A673 (cell line): ENCODE measurements at regions not wholly inside any gene's neighbourhood (a gene's known extent, or its start where the extent isn't known, plus 50 kb on each side); places are given as distances from the start of the nearest gene placed in this dataset.

Source experiments
- BruUV-seq: library from RNA; stranded (reverse); fragments of 400-500 nt; replicated peaks from 2 replicates; lab custom pipeline; 2021; lab: Mats Ljungman, UMichigan
- CTCF ChIA-PET: fragments of 300-600 bp; sonication (Branson Sonifier 250); formaldehyde crosslinking; loops from one replicate; lab custom pipeline; 2022; ENCODE audit warnings: antibody characterized with exemption; lab: Charles Lee
- POLR2A ChIA-PET: fragments of 300-600 bp; sonication (Branson Sonifier 250); formaldehyde crosslinking; loops from one replicate; lab custom pipeline; 2022; ENCODE audit warnings: antibody characterized with exemption; ENCODE audit not compliant: low non-redundant PET; lab: Charles Lee
- DNase-seq: peaks from one replicate; pipeline ENCODE4 v3.0.0-alpha.2; 2015; ENCODE audit warnings: low spot score
- H3K27ac ChIP-seq: fragments of 200-600 bp; sonication (generic); 2 replicates; pipeline ENCODE4 v1.5.1; 2016; ENCODE audit warnings: mixed run types, low read depth, mild to moderate bottlenecking, mixed read lengths, antibody characterized with exemption, low read length; ENCODE audit not compliant: poor library complexity, severe bottlenecking
- H3K27me3 ChIP-seq: fragments of 200-600 bp; sonication (generic); replicated peaks from 2 replicates; pipeline ENCODE4 v1.6.1; 2017; ENCODE audit warnings: mixed run types, low read depth, mild to moderate bottlenecking, mixed read lengths, antibody characterized with exemption, low read length; ENCODE audit not compliant: insufficient read depth, poor library complexity
- H3K36me3 ChIP-seq: fragments of 200-600 bp; sonication (generic); 2 replicates; pipeline ENCODE4 v1.6.1; 2016; ENCODE audit warnings: mixed run types, mild to moderate bottlenecking, mixed read lengths, antibody characterized with exemption, low read length; ENCODE audit not compliant: insufficient read depth, poor library complexity, severe bottlenecking
- H3K4me1 ChIP-seq: fragments of 200-600 bp; sonication (generic); 2 replicates; pipeline ENCODE4 v1.6.1; 2017; ENCODE audit warnings: mixed run types, mild to moderate bottlenecking, mixed read lengths, antibody characterized with exemption, low read length; ENCODE audit not compliant: insufficient read depth, poor library complexity, severe bottlenecking
- H3K4me3 ChIP-seq: fragments of 200-600 bp; sonication (generic); 2 replicates; pipeline ENCODE4 v1.5.1; 2016; ENCODE audit warnings: low read depth, mixed run types, mild to moderate bottlenecking, mixed read lengths, low read length; ENCODE audit not compliant: poor library complexity, severe bottlenecking
- H3K9me3 ChIP-seq: fragments of 200-600 bp; sonication (generic); 2 replicates; pipeline ENCODE4 v1.6.1; 2016; ENCODE audit warnings: mixed run types, low read depth, mild to moderate bottlenecking, mixed read lengths, antibody characterized with exemption, low read length; ENCODE audit not compliant: poor library complexity, severe bottlenecking
- EZH2 ChIP-seq: fragments of 200-600 bp; sonication (generic); IDR thresholded peaks from 2 replicates; pipeline ENCODE4 v1.6.1; 2017; ENCODE audit warnings: borderline replicate concordance, low read depth, mild to moderate bottlenecking, mixed read lengths, antibody characterized with exemption, low read length; ENCODE audit not compliant: poor library complexity, severe bottlenecking
- intact Hi-C: fragments of 100-400 bp; cut with micrococcal nuclease; formaldehyde crosslinking; loops from one replicate; pipeline ENCODE4 v1.10.0; 2022; ENCODE audit not compliant: unreplicated experiment
- TF ChIP-seq, protein P1 (sequence below): fragments of 300-800, 200-600 bp; sonication (generic); conservative IDR thresholded peaks from 2 replicates; pipeline ENCODE4 v1.5.1; 2017; ENCODE audit warnings: low read depth, mild to moderate bottlenecking, antibody characterized with exemption, low read length, moderate library complexity, mixed read lengths

GRCh38 chr1:213324859-213325258 is 273.8 kb downstream of the RPS6KC1 start:
- CTCF ChIA-PET = no interaction called here

DNA sequence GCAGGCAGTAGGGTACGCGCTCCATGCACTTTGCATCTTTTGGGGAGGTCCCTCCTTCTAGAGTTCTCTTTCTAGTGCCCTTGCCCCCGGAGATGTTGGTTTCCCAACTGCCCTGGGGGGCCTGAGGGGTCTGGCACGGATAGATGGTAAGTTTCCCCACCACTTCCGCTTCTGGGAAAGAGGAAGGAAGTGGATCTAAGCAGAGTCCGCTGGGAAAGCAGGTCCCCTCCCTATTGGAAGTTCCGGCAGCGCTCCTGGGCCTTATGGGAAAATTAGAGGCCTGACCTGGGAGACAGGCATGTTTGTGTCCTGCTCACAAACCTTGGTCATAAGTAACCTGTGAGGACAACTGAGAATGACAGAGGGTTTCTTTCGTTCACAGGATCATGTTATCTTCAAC is 274.4 kb downstream of the RPS6KC1 start:
- H3K36me3 ChIP-seq = no peaks in the 10 kb centered on the region
- H3K9me3 ChIP-seq = no peaks in the 10 kb centered on the region
- no peak for DNase-seq
- H3K4me3 ChIP-seq = no peak overlapping the region
- ChIA-PET CTCF (no interaction called here), POLR2A (no interaction called here)
- BruUV-seq = no TSS peak
- intact Hi-C loops = no loop called here
- H3K4me1 ChIP-seq = peaks cover 6% of the 10 kb centered on the region
- H3K27me3 ChIP-seq = peaks cover 18% of the 10 kb centered on the region
- no peak overlapping the region for H3K27ac ChIP-seq
- no peak for TF ChIP-seq EZH2
- TF ChIP-seq, protein P1, sequence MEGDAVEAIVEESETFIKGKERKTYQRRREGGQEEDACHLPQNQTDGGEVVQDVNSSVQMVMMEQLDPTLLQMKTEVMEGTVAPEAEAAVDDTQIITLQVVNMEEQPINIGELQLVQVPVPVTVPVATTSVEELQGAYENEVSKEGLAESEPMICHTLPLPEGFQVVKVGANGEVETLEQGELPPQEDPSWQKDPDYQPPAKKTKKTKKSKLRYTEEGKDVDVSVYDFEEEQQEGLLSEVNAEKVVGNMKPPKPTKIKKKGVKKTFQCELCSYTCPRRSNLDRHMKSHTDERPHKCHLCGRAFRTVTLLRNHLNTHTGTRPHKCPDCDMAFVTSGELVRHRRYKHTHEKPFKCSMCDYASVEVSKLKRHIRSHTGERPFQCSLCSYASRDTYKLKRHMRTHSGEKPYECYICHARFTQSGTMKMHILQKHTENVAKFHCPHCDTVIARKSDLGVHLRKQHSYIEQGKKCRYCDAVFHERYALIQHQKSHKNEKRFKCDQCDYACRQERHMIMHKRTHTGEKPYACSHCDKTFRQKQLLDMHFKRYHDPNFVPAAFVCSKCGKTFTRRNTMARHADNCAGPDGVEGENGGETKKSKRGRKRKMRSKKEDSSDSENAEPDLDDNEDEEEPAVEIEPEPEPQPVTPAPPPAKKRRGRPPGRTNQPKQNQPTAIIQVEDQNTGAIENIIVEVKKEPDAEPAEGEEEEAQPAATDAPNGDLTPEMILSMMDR = no peak

More at GRCh38 chr1:213324859-213325258, 273.8 kb downstream of the RPS6KC1 start:
- H3K4me3 ChIP-seq = no peak overlapping the region
- peaks cover 6% of the 10 kb centered on the region for H3K4me1 ChIP-seq
- no peak for TF ChIP-seq EZH2
- TF ChIP-seq, protein P1 = no peak
- no peak for DNase-seq
- peaks cover 11% of the 10 kb centered on the region for H3K27me3 ChIP-seq
- no TSS peak for BruUV-seq
- intact Hi-C loops = no loop called here
- no peaks in the 10 kb centered on the region for H3K9me3 ChIP-seq
- no peaks in the 10 kb centered on the region for H3K36me3 ChIP-seq
- POLR2A ChIA-PET = no interaction called here
- no peak overlapping the region for H3K27ac ChIP-seq

DNA sequence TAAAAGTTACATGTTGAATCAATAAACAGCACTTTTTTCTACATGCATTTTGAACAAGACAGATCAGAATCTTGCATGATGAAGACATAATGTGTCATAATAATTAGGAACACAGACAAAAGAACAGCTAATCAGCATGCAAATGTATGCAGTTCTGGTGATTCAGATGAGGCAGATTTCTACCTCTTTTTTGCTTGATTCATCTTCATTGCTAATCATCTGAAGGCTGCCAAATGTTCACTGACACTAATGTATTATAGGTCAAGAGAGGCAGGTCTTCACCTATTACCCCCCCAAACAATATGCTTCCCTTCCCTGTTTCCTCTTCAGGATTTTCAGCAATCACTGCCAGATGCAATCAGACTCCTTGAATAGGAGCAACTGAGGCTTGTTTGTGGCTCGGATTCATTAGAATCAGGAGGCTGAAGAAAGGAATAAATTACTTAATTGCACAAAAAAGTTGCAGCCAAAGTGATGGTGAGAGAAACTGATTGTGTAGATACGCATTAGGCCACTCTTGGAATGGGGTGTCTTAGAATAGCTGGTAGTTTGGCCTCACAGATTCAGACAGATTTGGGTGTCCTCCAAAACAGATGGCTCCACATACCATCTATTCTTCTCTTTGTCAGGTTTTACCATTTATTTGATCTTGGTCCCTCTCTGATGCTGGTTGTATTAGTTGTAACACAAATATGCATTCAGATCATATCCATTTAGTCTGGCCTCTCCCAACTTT is 275.4 kb downstream of the RPS6KC1 start:
- H3K27me3 ChIP-seq = peaks cover 25% of the 10 kb centered on the region
- BruUV-seq = no TSS peak
- no peak overlapping the region for H3K4me3 ChIP-seq
- POLR2A ChIA-PET = no interaction called here
- TF ChIP-seq, protein P1 = no peak
- no peak for TF ChIP-seq EZH2
- H3K4me1 ChIP-seq = peaks cover 6% of the 10 kb centered on the region
- intact Hi-C loops = no loop called here
- no peaks in the 10 kb centered on the region for H3K36me3 ChIP-seq
- DNase-seq = no peak
- CTCF ChIA-PET = interaction anchor here (0.7 kb wide), 1 partner anchor 25 kb away, joined by 4 read pairs; no protein-coding TSS in a partner anchor
- H3K9me3 ChIP-seq = no peaks in the 10 kb centered on the region
- H3K27ac ChIP-seq = no peak overlapping the region
